Putamen (tissue), 1 donor: ENCODE measurements at regions not wholly inside any gene's neighbourhood (a gene's known extent, or its start where the extent isn't known, plus 50 kb on each side); places are given as distances from the start of the nearest gene placed in this dataset.
"Not testable (repeated sequence)": the region's sequence is repeated elsewhere in the genome, so short reads cannot be mapped to it uniquely, and the experiment has no call there.

Experiments
- DNase-seq: peaks from one replicate; pipeline ENCODE4 v3.0.0-alpha.2; 2016; ENCODE audit warnings: low spot score

DNA sequence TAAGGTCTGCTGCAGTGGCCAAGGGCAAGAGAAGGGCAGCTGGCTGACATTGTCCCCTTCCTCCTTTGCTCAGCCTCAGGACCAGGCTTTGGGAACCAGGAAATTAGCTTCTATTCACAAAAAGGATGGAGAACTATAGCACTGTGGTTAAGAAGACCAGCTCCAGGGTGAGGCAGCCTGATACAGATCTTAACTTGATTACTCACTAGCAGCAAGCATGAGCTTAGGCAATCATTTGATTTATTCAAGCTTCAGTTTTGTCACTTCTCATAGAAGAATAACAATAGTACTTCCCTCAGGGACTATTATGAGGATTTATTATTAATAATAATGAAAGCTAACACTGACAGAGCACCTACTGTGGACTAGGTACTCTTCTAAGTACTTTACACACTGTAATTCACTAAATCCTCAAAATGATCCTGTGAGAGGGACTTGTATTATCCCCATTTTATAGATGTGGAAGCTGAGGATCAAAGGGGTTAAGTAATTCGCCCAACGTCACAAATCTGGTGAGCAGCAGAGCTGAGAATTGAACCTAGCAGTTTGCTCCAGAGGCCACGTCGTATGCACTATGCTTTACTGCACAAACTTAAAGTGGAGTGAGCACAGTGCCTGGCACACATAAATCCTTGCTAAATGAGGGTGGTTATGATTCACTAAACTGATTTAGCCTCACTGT, 130.4 kb upstream of the PAK3 start:
- DNase-seq: no peak

DNA sequence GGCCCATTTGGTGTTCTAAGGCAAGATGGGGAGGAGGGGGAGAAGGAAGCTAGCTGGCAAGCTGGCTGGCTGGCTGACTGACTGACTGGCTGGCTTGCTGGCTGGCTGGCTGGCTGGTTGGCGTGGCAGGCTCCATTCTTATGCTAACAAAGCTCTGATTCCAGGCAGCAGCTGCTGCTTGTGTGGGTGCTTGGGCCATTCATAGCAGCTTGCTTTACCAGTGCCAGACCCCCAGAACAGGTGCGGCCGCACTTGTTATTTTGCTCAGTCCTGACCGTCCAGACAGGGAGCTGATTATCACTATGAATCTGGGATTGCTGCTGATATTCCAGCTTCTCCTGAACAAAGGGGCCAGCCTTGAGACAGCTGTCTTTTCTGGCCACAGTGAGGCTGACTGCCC, 131.2 kb upstream of the PAK3 start:
- no peak for DNase-seq

DNA sequence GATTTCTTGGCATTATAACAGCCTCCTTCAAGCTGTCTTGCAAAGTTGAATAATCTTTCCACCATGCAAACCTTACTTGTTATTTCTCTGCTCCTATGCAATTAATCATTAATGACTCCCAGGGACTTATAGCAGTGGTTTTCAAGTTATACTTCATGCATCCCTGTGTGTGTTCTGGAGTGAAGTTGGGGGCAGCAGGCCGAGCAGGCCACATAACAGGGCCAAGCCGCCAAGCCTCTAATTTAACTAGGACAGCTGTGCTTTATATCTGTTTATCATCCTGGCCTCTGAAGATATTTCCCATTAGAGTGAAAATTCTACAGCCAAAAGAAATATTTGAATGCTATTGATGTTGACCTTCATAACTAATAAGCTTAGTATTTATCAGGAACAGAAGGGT, 133.5 kb upstream of the PAK3 start:
- no peak for DNase-seq

DNA sequence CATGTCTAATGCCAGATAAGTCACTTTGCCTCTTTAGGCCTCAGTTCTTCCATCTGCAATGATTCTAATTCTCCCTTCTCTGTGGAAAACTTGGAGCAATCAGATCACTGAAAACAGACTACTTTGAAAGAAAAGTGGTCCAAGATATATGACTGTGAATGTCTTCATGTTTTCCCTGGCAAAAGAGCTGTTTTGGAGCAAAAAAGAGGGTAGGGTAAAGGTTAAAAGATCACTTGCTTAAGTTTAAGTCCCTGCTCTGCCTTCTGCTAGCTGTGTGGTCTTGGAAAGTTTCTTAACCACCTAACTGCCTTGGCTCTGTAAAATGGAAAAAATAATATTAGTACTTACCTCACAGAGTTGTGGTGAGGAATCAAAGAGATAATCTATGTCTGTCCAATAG, 140.3 kb upstream of the PAK3 start:
- no peak for DNase-seq

DNA sequence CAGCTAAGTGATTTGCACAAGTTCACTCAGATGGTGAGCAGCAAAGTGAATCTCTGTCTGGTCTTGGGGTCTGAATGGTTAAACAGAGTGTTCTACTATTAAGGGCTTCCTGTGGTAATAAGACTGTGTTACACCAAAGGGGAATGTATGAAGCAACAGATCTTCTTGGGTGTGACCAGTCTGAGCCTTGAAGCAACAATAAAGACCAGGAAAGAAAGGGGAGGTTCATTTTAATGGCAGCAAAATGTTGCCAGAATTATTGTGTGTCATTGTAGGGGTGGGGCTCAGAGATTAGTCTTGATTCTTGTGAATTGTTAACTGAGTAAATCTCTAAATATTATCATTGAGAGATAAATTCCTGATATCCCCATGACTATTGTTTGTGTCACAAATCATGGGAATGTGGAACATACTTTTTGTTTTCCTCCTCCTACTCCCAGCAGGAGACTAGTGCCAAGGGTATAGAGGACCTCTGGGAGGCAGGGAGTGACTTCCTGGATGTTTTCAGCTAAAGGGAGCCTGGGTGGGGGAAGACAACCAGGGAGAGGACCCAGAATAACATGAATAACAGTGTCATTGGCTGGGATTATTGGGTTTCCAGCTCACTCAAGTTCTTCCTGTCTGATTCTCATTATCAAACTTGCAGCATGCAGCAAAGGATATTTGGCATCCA, 141.4 kb upstream of the PAK3 start:
- DNase-seq: no peak

DNA sequence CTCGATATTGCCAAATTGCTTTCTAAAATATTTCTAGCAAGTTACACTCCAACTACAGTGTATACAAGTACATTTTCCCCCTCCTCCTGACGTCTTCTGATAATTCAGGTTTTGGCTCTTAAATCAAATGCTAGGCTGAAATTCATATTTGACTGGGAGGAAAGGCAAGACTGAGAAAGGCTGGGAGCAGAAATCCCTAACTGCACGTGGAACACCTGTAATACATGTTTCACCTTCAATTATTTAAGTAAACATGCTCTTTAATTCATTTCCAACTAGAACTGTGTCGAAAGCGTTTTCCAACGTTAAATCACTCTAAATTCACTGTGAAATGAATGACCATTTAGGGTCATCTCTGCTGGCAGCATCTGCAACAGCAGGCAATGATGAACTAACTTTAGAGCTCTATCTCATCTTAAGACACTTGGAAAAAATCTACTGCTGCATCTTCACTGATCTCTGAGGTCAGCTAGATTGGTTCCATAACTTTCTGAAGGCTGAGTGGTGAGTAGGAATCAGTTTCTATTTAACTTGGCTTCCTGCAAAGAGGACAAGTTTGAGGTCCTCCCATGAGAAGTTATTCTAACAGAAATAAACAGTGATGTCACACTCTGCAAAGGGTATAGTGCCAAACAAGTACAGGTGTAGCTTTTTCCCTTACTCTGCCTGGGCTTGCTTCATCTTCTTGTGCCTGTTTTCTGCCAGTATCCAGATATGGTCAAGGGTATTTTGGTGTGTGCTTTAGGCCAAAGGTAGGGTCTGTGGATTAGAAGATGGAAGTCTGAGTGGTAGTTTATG, 144.3 kb upstream of the PAK3 start:
- DNase-seq: no peak

DNA sequence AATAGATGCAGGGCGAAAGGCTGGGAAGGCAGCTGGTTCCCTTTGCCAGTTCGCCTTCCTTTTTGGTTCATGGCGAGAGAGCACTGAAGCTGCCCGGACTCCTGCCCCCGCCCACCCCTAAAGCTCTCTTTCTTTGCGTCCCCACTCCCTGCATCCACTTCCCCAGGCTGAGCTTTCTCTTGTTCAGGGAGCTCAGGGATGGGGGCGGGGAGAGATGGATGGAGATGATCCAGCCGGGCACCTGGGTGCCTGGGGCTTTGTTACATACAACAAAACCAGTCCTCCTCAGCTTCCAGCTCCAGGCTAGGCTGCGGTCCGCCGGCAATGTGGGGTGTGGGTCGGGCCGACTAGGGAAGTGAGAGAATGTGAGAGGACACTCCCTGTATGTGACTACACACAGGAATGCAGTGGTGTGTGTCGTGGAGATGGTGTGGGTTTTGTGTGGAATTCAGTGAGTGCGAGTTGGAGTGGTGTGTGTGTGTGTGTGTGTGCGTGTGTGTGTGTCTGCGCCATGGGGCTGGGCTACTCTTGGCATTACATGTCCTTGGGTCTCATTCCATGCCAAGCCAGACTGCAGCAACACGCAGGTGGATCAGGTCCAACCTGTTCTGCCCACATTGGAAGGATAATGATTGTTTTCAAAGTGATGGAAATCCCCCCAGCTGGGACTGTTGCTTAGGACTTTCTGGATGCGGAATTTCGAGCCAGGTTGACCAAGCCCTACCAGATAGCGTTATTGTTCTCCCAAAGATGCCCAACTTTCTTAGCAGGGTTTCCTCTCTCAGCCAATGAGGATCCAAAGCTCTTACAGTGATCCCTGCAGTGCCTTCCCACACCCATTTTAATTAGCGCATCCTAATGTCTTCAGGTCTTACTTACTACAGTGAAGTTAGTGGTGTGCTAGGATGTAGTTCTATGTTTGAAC, 149.4 kb upstream of the CHRDL1 start:
- DNase-seq: no peak

DNA sequence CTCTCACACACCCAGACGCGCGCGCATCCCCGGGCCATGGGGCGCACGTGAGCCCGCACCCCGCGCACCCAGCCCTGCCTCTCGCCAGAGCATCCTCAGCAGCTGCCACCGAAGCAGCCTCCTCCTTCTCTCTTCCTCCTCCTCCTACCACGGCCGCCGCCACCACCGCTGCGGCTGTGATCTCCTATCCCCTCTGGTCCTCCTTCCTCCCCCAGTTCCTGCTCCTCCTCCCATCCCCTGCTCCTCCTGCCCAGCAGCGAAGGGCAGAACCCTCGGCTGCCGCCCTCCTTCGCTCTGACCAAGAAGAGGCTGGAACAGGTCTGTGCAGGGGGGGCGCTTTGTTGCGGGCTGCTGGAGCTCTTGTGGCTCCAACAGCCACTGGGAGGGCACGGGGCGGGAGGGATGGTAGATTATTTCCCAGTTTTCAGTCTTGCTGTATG, 148.7 kb upstream of the CHRDL1 start:
- DNase-seq: no peak

DNA sequence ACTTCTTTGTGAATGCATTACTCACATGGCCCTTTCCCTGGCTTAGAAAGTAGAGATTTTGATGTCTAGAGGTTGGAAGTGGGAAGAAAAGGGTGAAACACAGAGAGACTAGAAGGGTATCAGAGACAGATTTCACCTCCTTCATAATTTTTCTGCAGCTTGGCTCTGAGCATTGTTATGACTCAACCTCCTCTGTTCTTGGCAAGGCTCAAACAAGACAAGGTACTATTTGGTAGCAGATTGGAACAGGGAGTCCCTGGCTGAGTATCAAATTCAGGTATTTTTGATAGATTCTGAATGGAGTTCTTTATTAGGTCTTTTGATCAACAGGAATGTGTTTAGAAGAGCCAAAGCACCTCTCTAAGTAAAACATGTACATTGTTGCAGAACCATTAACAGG, 146.3 kb upstream of the CHRDL1 start:
- DNase-seq: no peak

DNA sequence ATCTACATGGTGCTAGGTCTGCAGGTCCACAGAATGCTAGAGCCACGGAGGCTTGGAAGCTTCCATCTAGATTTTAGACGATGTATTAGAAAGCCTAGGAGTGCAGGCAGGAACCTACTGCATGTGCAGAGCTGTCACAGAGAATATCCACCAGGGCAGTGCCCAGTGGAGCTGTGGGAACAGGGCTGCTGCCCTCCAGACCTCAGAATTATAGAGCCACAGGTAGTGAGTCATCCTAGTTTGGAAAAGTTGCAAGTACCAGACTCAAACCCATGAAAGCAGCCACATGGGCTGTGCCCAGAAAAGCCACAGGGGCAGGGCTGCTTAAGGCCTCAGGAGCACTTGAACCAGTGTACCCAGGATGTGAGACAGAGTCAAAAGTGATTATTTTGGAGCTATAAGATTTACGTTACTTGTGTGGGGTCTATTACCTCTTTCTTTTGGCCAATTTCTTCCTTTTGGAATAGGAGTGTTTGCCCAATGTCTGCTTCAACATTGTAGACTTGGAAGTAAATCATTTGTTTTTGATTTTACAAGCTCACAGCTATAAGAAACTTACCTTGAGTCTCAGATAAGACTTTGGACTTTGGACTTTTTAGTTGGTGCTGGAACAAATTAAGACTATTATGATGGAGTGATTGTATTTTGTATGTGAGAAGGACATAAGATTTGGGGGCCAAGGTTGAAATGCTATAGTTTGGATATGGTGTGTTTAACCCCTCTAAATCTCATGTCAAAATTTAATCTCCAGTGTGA, 143.5 kb upstream of the CHRDL1 start:
- no peak for DNase-seq

DNA sequence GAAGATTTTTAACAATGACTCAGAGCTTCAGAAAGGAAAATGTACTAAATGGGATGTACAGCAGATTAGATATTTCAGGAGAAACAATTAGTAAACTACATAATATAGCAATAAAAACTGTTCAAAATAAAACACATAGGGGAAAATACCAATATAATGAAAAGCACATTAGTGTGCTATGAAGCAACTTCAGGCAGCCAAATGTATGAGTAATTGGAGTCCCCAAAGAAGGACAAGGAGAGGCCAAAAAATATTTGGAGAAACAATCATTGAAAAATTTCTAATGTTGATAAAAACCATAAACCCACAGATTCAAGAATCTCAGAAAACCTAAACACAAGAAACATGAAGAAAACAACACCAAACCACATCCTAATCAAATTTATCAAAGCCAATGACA, 129.3 kb upstream of the CHRDL1 start:
- DNase-seq: no peak

DNA sequence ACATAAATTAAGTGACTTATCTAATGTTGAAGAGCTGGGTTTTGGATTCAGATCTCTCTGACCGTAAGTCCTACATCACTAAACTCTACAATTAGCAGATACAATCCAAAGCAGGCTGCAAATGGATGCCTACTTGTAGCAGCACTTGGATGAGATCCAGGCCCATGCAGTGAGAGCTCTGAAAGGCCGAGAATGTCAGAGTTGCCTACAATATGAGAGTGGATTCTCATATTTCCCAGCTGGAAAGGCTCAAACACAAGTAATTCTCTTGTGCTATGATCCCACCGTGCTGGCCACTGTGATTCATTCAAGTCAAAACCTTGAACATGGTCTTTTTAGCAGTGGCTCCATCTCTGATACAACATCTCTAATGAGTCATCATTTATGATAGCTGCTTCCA, 125.4 kb upstream of the CHRDL1 start:
- DNase-seq: no peak

DNA sequence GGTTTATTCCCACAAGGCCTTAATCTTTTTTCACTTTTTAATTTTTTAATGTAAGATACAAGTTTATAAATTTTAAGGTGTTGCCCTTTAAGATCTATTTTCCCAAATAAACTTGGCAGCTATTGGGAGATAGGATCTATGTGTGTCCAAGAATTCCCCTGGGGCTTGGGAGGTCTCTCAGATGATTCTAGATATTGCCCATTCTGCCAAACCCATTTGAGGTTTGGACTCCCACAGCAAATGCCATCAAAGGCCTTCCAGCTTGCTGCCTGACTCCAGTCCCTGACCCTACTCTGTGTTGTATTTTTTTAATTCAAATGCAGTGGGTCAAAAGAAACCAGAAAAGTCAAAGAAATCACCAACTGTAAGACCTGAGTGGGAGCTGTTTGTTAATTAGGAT, 120.0 kb upstream of the CHRDL1 start:
- DNase-seq: no peak

DNA sequence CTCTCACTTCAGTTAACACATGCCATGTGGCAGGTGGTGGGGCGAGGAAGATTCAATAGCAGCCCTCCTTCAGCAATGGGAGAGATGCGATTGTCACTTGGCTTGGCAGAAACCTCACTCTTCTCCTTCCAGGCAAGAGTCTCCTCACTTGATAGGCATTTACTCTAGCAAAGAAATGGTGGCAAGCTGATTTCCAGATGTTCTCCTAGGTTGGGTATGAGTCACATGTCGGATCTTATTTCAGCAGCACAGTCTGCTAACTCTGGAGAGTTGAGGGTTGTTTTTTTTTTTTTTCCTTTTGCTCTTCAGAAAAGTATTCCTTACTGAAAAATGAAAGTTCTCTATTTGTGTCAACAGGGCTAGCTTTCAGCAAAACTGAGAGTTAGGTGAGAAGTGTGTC, 119.5 kb upstream of the CHRDL1 start:
- no peak for DNase-seq

DNA sequence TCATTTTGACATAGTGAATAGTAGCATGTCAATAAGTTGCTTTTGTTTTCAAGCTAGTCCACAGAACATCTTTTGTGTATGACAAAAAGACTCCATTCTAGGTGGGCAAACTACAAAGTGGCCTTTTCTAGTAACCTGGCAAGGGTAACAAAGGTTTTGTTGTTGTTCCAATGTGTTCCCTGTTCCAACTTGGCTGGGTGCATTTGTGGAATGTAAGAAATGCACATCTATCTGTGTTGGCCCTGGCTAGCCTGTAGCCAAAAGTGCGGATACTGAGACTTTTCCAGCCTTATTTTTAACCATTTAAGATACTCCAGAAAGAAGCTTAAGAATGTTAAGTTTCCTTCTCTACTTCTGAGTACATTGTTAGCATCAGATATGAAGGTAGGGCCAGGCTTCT, 118.7 kb upstream of the CHRDL1 start:
- DNase-seq: no peak

DNA sequence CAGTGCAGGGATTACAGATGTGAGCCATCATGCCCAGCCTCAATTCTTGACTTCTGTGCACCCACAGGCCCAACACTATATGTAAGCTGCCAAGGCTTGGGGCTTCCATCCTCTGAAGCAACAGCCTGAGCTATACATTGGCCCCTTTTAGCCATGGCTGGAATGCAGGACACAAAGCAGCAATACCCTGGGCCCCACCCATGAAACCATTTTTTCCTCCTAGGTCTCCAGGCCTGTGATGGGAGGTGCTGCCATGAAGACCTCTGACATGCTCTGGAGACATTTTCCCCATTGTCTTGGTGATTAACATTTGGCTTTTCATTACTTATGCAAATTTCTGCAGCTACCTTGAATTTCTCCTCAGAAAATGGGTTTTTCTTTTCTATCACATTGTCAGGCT, 109.1 kb upstream of the CHRDL1 start:
- not testable (repeated sequence) for DNase-seq

DNA sequence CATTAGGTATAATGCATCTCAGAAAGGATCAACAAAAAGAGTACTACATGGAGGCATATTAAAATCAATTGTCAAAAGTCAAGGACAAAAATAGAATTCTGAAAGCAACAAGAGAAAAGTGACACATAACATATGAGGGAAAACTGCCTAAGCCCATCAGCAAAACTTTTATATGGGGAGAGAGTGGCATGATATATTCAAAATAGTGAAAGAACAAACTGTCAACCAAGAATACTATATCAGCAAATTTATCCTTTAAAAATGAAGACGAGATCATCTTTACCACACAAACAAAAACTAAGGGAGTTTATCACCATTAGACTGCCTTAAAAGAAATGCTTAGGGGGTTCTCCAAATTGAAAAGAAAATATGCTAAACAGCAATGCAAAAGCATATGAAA, 86.4 kb upstream of the CHRDL1 start:
- DNase-seq: no peak

DNA sequence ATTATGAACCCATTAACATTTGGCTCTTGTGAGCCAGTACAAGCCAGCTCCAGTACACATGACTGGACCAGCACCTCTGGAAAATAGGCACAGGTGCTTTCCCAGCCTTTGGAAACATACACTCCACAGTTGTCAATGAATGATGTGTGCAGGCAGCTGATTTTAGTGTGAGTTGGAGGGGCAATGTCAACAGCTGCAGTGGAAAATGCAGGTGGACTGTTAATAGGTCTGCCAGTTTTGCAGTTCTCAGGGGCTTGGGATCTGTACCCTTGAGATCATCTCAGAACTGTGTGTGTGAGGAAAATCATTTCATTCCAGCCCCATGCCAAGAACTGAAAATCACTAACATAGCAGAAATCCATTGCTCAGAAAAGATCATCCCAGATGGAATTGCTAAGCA, 81.7 kb upstream of the CHRDL1 start:
- DNase-seq: no peak

DNA sequence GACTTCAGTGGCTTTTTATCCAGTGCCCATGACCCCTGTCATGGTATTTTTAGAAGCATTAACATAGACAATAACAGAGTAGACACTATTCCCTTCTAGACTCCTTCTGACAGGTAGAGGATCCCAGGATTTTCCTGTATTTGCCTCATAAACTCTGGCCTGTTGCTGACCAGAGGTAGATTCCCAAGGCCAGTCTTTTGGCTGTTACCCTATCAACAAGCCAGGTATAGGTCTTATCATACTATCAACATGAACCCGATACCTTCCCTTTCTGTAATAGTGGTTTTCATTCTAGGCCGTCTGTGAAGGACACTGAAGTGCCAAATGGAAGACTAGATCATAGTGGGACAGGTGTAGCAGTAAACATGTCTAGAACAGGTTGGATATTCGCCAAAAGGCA, 76.2 kb upstream of the CHRDL1 start:
- no peak for DNase-seq

DNA sequence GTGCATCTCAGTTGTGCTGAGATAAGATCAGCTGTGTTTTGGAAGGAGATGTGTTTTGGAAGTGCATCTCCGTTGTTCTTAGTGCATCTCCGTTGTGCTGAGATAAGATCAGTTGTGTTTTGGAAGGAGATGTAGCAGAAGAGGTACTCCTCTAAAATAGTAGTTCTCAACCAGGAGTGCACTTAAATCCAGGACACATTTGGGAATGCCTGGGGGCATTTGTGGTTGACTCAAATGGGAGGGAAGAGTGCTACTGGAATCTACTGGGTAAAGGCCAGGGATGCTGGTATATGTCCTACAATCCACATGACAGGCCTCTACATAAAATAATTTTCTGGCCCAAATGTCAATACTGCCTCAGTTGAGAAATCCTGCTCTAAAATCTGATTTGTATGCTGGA, 70.8 kb upstream of the CHRDL1 start:
- DNase-seq: no peak

DNA sequence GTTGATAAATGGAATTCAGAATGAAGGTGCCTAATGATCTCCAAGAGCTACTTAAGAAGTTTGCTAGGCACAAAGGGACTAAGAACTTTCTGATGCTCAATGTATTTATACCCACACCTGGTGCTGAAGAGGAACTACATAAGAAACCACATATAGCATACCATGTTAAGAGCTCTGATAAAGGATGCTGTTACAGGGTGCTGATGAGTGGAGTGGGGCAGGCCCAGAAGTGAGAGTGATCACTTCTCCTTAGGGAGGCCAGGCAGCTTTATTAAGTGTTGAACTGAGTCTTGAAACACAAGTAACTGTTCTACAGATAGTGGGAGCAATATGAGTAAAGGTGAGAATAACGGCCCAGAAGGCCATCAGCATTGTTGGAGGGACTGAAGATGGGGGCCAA, 68.3 kb upstream of the CHRDL1 start:
- DNase-seq: no peak
